Cardiac muscle cell (in vitro differentiated cells and primary cell): ENCODE measurements at regions not wholly inside any gene's neighbourhood (a gene's known extent, or its start where the extent isn't known, plus 50 kb on each side); places are given as distances from the start of the nearest gene placed in this dataset.

Experiments used
- DNase-seq, 2 donors: peaks; one replicate each; pipeline versions ENCODE4 v3.0.0 to v3.0.0-alpha.2; 2010 to 2017; ENCODE audit warnings: low read depth in 1 of 2, low spot score in 1 of 2
- H3K27ac ChIP-seq: fragments of 200-600 bp; sonication (generic); 2 replicates; pipeline ENCODE4 v1.5.1; 2016
- H3K27me3 ChIP-seq: fragments of 200-600 bp; sonication (generic); 2 replicates; pipeline ENCODE4 v1.6.0; 2016; ENCODE audit warnings: control low read depth
- H3K36me3 ChIP-seq: fragments of 200-600 bp; sonication (generic); 2 replicates; pipeline ENCODE4 v1.5.1; 2016; ENCODE audit warnings: control low read depth
- H3K4me1 ChIP-seq: fragments of 200-600 bp; sonication (generic); 2 replicates; pipeline ENCODE4 v1.8.1; 2017; ENCODE audit warnings: low read depth, mild to moderate bottlenecking, mixed run types
- H3K4me3 ChIP-seq: fragments of 200-600 bp; sonication (generic); 2 replicates; pipeline ENCODE4 v1.5.1; 2016; ENCODE audit warnings: mild to moderate bottlenecking
- H3K9me3 ChIP-seq: fragments of 200-600 bp; sonication (generic); 2 replicates; pipeline ENCODE4 v1.5.1; 2017; ENCODE audit warnings: low read depth, mild to moderate bottlenecking, control low read depth
- TF ChIP-seq, protein P1 (sequence below): IDR thresholded peaks from 2 replicates; pipeline ENCODE4 v1.5.1; 2012; ENCODE audit warnings: low read depth, mild to moderate bottlenecking, low read length

- TF ChIP-seq, protein P1, sequence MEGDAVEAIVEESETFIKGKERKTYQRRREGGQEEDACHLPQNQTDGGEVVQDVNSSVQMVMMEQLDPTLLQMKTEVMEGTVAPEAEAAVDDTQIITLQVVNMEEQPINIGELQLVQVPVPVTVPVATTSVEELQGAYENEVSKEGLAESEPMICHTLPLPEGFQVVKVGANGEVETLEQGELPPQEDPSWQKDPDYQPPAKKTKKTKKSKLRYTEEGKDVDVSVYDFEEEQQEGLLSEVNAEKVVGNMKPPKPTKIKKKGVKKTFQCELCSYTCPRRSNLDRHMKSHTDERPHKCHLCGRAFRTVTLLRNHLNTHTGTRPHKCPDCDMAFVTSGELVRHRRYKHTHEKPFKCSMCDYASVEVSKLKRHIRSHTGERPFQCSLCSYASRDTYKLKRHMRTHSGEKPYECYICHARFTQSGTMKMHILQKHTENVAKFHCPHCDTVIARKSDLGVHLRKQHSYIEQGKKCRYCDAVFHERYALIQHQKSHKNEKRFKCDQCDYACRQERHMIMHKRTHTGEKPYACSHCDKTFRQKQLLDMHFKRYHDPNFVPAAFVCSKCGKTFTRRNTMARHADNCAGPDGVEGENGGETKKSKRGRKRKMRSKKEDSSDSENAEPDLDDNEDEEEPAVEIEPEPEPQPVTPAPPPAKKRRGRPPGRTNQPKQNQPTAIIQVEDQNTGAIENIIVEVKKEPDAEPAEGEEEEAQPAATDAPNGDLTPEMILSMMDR: no peak
- H3K9me3 ChIP-seq: no peaks in the 10 kb centered on the region
- no peaks in the 10 kb centered on the region for H3K36me3 ChIP-seq
- no peak overlapping the region for H3K27ac ChIP-seq
- H3K4me1 ChIP-seq: no peaks in the 10 kb centered on the region
- no peak overlapping the region for H3K4me3 ChIP-seq
- DNase-seq: no peak
- no peaks in the 10 kb centered on the region for H3K27me3 ChIP-seq
Measured at GRCh38 chr6:14974372-14974771, 271.5 kb upstream of the JARID2 start.

- TF ChIP-seq, protein P1: no peak
- no peaks in the 10 kb centered on the region for H3K36me3 ChIP-seq
- no peaks in the 10 kb centered on the region for H3K27me3 ChIP-seq
- no peak overlapping the region for H3K27ac ChIP-seq
- H3K4me3 ChIP-seq: no peak overlapping the region
- DNase-seq: no peak
- H3K9me3 ChIP-seq: no peaks in the 10 kb centered on the region
- no peaks in the 10 kb centered on the region for H3K4me1 ChIP-seq
Measured at GRCh38 chr6:14974792-14975470, 270.9 kb upstream of the JARID2 start.

DNA sequence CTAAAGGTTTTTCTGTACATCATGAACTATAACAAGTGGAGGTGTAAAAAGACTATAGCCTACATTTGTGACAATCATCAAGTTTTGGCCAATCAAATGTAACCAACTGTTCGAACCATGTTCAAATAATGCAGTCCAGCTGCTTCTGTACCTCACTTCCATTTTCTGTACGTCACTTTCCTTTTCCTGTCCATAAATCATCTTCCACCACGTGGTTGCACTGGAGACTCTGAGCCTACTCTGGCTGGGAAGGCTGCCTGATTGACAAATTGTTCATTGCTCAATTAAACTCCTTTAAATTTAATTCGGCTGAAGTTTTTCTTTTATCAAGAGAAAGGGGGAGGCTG is 270.4 kb upstream of the JARID2 start:
- peak in 1 of 2 donors; percentile 29 for DNase-seq
- no peaks in the 10 kb centered on the region for H3K27me3 ChIP-seq
- no peak overlapping the region for H3K4me3 ChIP-seq
- no peaks in the 10 kb centered on the region for H3K9me3 ChIP-seq
- no peaks in the 10 kb centered on the region for H3K4me1 ChIP-seq
- H3K36me3 ChIP-seq: no peaks in the 10 kb centered on the region
- TF ChIP-seq, protein P1: no peak
- H3K27ac ChIP-seq: no peak overlapping the region

- H3K4me1 ChIP-seq: no peaks in the 10 kb centered on the region
- TF ChIP-seq, protein P1: no peak
- H3K27ac ChIP-seq: no peak overlapping the region
- no peaks in the 10 kb centered on the region for H3K27me3 ChIP-seq
- H3K4me3 ChIP-seq: no peak overlapping the region
- H3K36me3 ChIP-seq: no peaks in the 10 kb centered on the region
- peak in 1 of 2 donors; percentile 70 for DNase-seq
- no peaks in the 10 kb centered on the region for H3K9me3 ChIP-seq
Measured at GRCh38 chr6:14977747-14978382, 268.0 kb upstream of the JARID2 start.

- H3K4me1 ChIP-seq: peaks cover 15% of the 10 kb centered on the region
- no peak overlapping the region for H3K27ac ChIP-seq
- DNase-seq: no peak
- TF ChIP-seq, protein P1: no peak
- H3K27me3 ChIP-seq: no peaks in the 10 kb centered on the region
- no peaks in the 10 kb centered on the region for H3K9me3 ChIP-seq
- no peak overlapping the region for H3K4me3 ChIP-seq
- H3K36me3 ChIP-seq: no peaks in the 10 kb centered on the region
Measured at GRCh38 chr6:14981960-14982359, 263.9 kb upstream of the JARID2 start.
